ENCODE measurements at regions not wholly inside any gene's neighbourhood (a gene's known extent, or its start where the extent isn't known, plus 50 kb on each side); places are given as distances from the start of the nearest gene placed in this dataset.

GRCh38 chr2:58398406-58398805, 157.3 kb upstream of the FANCL start:
- Histone ChIP-seq H3K4me2 (ENCODE audit: control insufficient read depth, insufficient read depth) (no peak overlapping the region), H2AFZ (ENCODE audit: control insufficient read depth, low read depth, low read length) (no peak overlapping the region), H4K20me1 (ENCODE audit: control insufficient read depth, insufficient read depth) (no peaks in the 10 kb centered on the region), H3K9me3 (replicated peaks; ENCODE audit: control insufficient read depth, insufficient read depth, low read length) (no peaks in the 10 kb centered on the region), H3K9ac (ENCODE audit: control insufficient read depth, insufficient read depth, low read length) (no peak overlapping the region), H3K27ac (ENCODE audit: control insufficient read depth, insufficient read depth) (no peak overlapping the region), H3K4me3 (no peak overlapping the region), H3K27me3 (replicated peaks in 1 of 2; ENCODE audit: control insufficient read depth in 2 of 2, insufficient read depth in 2 of 2, low read length in 1 of 2) (no peaks in the 10 kb centered on the region), H3K36me3 (ENCODE audit: control insufficient read depth in 2 of 2, insufficient read depth in 2 of 2, low read length in 1 of 2) (no peaks in the 10 kb centered on the region), H3K79me2 (ENCODE audit: control insufficient read depth, insufficient read depth, low read length) (no peaks in the 10 kb centered on the region), H3K4me1 (ENCODE audit: control insufficient read depth, insufficient read depth, low read length) (no peaks in the 10 kb centered on the region)
- FAIRE-seq (no peak), ATAC-seq (no peak), DNase-seq (ENCODE audit: low read depth, low spot score) (no peak)
- POLR2A ChIA-PET, result no interaction called here
- 0 out of 2 replicates have a peak, but pooled peaks have one; percentile 20 for TF ChIP-seq ZBTB40 (IDR thresholded peaks at IDR 0.05; ENCODE audit: borderline replicate concordance)
- TF ChIP-seq PBX3 (IDR thresholded peaks at IDR 0.05; ENCODE audit: insufficient replicate concordance, low read depth, low read length), result no peak
- TF ChIP-seq ELK1 (IDR thresholded peaks at IDR 0.05; ENCODE audit: low read depth, low read length), result no peak
- CTCF ChIA-PET, result no interaction called here
- RAD21 ChIA-PET (ENCODE audit: unreplicated experiment), result no interaction called here
- in situ Hi-C loops (cut with MboI) (no loop called here), intact Hi-C loops (cut with micrococcal nuclease; ENCODE audit: unreplicated experiment) (no loop called here)
- no TSS peak for BruUV-seq (replicated peaks)
- SMC1A ChIA-PET (ENCODE audit: uncharacterized antibody, unreplicated experiment), result no interaction called here

Data from GM12878 (cell line).